ENCODE measurements at regions not wholly inside any gene's neighbourhood (a gene's known extent, or its start where the extent isn't known, plus 50 kb on each side); places are given as distances from the start of the nearest gene placed in this dataset.

DNA sequence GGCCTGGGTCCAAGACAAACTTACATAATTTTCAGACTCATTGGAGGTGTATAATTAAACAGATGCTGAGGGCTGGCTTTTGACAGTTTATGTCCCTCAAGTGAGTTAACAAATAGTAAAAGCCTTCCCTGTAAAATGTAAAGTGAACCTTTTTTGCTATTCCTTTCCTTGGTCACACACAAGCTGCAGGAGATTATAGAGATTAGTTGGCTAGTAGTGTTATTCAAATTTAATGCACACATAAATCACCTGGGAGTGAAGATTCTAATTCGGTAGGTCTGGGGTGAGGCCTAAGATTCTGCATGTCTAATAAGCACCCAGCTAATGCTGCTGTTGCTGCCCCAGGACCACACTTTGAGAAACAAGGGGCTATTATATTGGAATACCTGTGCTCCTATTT, 206.2 kb upstream of the SSTR1 start:
- TF ChIP-seq, protein P1, sequence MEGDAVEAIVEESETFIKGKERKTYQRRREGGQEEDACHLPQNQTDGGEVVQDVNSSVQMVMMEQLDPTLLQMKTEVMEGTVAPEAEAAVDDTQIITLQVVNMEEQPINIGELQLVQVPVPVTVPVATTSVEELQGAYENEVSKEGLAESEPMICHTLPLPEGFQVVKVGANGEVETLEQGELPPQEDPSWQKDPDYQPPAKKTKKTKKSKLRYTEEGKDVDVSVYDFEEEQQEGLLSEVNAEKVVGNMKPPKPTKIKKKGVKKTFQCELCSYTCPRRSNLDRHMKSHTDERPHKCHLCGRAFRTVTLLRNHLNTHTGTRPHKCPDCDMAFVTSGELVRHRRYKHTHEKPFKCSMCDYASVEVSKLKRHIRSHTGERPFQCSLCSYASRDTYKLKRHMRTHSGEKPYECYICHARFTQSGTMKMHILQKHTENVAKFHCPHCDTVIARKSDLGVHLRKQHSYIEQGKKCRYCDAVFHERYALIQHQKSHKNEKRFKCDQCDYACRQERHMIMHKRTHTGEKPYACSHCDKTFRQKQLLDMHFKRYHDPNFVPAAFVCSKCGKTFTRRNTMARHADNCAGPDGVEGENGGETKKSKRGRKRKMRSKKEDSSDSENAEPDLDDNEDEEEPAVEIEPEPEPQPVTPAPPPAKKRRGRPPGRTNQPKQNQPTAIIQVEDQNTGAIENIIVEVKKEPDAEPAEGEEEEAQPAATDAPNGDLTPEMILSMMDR (IDR thresholded peaks at IDR 0.05), result no peak
- no peak for TF ChIP-seq POLR2AphosphoS5 (IDR thresholded peaks at IDR 0.05)
- TF ChIP-seq POLR2A (IDR thresholded peaks at IDR 0.05), result no peak
- no peak for TF ChIP-seq EP300 (IDR thresholded peaks at IDR 0.05)
